SK-MEL-5 (cell line): ENCODE measurements at regions not wholly inside any gene's neighbourhood (a gene's known extent, or its start where the extent isn't known, plus 50 kb on each side); places are given as distances from the start of the nearest gene placed in this dataset.
"Not testable (repeated sequence)": the region's sequence is repeated elsewhere in the genome, so short reads cannot be mapped to it uniquely, and the experiment has no call there.

ENCODE experiments used
- DNase-seq: peaks from one replicate; pipeline ENCODE4 v3.0.0-alpha.2; 2016; ENCODE audit warnings: low read depth, low spot score
- in situ Hi-C: cut with HindIII; loops from 2 replicates; pipeline ENCODE4 v1.10.0; 2016; ENCODE audit warnings: low sequenced_read_pairs, high pct_unique_total_duplicates, low pct_unique_long_range_greater_than_20kb

GRCh38 chr10:28733245-28733644, 55.9 kb downstream of the BAMBI start:
- in situ Hi-C loops: no loop called here
- DNase-seq: no peak

DNA sequence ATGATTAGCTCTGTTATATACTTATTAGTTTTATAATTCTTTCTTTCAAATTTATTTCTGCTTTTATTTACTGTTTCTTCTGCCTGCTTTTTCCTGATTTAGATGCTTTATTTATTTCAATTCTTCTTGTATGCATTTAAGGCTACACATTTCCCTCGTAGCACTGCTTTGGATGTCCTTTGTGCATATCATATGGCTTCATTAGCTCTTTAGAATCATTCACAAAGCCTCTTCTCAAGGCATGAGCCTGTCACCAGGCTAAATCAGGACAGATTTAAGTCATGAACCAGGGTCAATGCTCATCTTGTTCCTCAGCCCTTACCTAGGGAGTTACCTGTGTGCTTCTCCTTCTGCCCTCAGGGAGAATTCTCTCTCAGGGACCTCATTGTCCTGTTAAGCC, 56.3 kb downstream of the BAMBI start:
- in situ Hi-C loops: no loop called here
- DNase-seq: no peak

DNA sequence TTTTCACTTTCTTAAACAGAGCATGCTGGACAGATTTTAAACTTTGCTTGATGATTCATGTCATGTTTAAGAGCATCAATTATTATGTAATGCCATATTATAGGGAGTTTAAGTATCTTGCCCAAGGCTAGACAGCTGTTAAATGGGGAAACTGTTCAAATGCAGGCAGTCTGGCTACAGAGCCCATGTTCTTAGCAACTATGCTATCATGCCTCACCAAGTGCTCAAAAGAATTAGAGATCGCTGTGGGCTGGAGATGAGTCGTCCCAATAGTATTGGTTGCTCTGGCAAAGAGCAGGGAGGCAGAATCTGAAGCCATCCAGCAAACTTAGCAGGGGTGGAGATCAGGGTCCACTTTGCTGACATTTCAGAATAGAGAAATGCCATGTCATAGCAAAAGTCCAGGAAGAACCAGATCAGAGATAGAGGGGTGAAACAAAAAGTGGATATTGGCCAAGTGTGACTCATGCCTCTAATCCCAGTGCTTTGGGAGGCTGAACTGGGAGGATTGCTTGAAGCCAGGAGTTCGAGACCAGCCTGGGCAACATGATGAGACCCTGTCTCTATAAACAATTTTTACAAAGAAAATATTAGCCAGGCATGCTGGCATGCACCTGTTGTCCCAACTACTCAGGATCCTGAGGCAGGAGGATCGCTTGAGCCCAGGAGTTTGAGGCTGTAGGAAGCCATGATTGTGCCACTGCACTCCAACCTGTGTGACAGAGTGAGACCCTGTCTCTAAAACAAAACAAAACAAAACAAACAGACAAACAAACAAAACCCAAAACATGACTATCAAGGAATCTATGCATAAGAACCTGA, 57.8 kb downstream of the BAMBI start:
- peak; percentile 85 for DNase-seq
- in situ Hi-C loops: no loop called here

- DNase-seq: peak; percentile 33
- in situ Hi-C loops: no loop called here
These were observed 59.8 kb downstream of the BAMBI start for GRCh38 chr10:28737096-28737495.

DNA sequence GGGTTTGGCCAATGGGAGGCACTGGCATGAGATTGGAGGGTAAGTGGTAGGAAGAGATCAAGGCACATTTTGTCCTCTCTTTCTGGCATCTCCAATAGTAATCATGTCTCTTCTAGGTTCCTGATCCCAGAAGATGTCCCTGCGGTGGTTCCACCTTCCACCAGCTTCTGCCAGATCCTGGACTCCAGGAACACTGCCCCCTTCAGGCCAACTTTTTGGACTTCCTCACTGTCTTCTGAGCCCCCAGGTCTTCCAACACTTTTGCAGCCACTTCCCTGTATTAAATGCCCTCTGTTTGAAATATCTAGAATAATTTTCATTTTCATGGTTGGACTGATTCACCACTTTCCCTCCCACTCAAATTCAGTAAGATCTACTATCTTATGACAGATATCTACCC, 60.9 kb downstream of the BAMBI start:
- in situ Hi-C loops: no loop called here
- peak; percentile 43 for DNase-seq

GRCh38 chr10:28743576-28743975, 66.3 kb downstream of the BAMBI start:
- DNase-seq: no peak
- in situ Hi-C loops: no loop called here

DNA sequence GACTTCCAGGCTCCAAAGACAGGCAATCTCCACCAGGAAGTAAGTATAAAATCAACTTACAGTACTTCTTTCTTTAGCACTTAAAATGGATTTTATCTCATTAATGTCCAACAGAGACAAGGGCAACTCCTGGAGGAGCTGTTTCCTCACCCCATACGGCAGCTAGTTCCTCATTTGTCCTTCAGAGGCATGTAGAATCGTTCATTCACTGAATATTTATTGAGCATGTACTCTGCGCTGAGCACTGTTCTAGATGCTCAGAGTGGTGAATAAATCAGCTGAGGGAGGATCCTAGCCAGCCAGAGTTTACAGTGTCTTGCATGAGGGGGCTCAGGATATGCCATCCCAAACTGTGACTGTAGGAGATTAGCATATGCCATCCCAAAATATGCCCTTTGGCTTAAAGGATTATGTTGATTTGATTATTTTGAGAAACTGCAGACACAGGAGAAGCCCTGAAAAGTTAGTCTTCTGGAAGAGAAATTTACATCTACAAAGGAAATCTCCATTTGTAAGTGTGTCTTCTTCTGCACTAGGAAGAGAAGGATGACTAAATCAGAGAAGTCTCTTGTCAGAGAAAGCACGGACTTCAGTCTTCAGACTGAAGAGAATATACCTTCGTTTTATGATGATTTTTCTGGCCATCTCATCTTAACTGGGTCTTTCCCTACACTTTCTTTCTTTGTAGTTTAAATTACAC, 66.9 kb downstream of the BAMBI start:
- DNase-seq: no peak
- in situ Hi-C loops: no loop called here

- in situ Hi-C loops: no loop called here
These were observed 77.8 kb downstream of the BAMBI start for GRCh38 chr10:28754930-28755718.

GRCh38 chr10:28761084-28761846, 83.9 kb downstream of the BAMBI start:
- in situ Hi-C loops: no loop called here
- DNase-seq: no peak

More at GRCh38 chr10:28754930-28755718, 77.8 kb downstream of the BAMBI start:
- no peak for DNase-seq

DNA sequence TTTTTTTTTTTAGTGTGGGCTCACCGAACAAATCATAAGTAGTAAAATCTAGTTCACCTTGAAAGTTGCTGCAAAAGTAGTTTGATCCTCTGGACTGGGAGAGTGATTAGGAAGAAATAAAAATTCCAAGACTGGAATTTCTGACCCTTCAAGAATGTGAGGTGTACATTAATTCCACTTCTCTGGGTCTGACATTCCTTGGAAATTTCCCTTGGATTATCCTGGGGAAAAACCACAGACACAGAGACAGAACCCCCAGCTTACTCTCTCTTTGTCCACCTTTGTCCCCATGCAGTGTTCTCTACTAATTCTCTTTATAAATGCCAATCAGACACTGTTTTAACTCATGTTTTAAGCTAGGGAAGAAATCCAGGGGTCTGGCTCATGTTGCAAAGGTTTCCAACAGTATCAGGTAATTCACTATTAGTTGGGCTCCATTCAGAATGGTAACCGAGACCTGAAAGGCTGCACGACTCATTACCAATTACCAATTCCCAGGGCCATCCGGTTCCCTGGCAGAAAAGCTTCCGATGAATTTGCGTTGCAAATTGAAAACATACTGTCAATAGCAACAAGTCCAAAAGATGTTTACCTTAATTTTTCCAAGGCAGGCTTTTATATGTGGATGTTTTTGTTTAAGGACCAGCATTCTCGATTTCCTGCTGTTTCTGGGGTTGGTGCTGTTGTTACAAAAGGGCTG, 86.3 kb downstream of the BAMBI start:
- no peak for DNase-seq

DNA sequence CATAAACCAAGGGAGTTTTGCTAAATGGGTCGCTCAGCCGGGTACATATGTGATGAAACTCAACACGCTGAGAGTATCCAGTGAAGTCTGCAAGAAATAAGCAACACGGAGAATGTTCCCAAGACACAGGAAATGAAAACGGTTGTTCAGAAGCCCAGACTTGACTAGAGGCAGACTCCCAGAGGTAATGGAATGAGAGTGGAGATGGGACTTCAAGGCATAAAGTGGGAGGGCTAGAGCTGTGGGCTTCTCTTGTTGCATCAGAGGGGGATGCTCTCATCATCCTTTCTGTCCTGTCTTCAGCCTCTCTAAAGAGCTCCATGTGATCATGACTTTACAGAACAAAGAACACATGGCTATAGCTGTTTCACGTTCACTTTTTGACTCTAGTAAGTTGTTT, 88.3 kb downstream of the BAMBI start:
- in situ Hi-C loops: no loop called here
- no peak for DNase-seq

More for the DNA sequence above, 86.3 kb downstream of the BAMBI start:
- in situ Hi-C loops: no loop called here

DNA sequence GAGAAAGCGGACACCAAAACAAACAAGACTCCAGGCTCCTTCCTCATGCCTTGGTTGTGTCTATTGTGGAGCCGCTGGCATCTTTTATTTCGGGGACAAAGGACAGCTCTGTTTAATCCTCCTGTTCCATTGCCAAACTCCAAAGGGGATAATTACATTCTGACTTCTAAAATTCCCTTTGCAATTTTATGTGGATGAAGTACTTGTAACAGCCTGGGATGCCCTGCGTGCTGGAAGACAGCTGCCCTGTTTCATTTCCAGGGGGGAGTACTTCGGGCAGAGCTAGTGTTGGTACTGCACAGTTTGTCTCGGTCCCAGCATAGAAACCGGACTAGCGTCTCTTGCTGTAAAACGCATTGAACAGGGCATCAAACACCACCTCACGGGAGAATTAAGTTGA, 90.9 kb downstream of the BAMBI start:
- in situ Hi-C loops: no loop called here
- peak; percentile 19 for DNase-seq

DNA sequence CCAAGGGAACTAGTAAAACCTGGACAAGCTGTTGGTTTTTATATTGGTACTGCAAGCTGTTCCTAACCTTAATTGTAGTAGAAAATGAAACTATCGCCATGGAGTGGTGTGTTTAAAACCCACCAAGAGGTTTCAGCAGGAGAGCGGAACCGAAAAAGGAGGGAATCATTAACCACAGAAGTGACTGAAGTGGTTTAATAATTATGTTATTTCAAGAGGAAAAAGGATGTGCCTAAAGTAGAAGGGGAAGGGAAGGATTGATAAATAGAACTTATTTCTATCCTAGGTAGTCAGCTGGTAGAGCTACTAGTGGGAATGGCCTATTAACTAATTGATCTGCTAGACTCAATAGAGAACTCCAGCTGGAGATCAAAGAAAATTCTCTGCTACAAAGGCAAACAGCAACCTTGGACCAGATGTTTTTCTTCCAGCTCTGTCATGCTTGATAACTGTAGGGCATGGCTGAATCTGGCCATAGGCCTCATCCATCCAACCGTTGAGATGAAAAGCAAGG, 91.8 kb downstream of the BAMBI start:
- in situ Hi-C loops: no loop called here
- DNase-seq: no peak

DNA sequence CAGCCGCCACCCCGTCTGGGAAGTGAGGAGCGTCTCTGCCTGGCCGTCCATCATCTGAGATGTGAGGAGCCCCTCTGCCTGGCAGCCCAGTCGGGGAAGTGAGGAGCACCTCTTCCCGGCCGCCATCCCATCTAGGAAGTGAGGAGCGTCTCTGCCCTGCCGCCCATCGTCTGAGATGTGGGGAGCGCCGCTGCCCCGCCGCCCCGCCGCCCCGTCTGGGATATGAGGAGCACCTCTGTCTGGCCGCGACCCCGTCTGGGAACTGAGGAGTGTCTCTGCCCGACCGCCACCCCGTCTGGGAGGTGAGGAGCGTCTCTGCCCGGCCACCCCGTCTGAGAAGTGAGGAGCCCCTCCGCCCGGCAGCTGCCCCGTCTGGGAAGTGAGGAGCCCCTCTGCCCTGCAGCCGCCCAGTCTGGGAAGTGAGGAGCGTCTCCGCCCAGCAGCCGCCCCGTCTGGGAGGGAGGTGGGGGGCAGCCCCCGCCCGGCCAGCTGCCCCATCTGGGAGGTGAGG, 94.3 kb downstream of the BAMBI start:
- DNase-seq, in situ Hi-C loops: not testable (repeated sequence)

- in situ Hi-C loops: no loop called here
- DNase-seq: no peak
These were observed 97.0 kb downstream of the BAMBI start for GRCh38 chr10:28774051-28774995.

- in situ Hi-C loops: no loop called here
These were observed 98.5 kb downstream of the BAMBI start for GRCh38 chr10:28775773-28776172.

More at GRCh38 chr10:28775773-28776172, 98.5 kb downstream of the BAMBI start:
- DNase-seq: no peak
